Trophoblast cell (in vitro differentiated cells and primary cell): ENCODE measurements at regions not wholly inside any gene's neighbourhood (a gene's known extent, or its start where the extent isn't known, plus 50 kb on each side); places are given as distances from the start of the nearest gene placed in this dataset.
A peak's percentile ranks its signal among the peaks of the same experiment; 100 is the strongest.

Experiments used
- DNase-seq, 2 donors: peaks; one replicate each; pipeline ENCODE4 v3.0.0-alpha.2; 2016
- H2AFZ ChIP-seq: 2 replicates; pipeline ENCODE4 v1.6.1; 2013; ENCODE audit warnings: low read length, moderate library complexity, mild to moderate bottlenecking; ENCODE audit not compliant: insufficient read depth, poor library complexity
- H2AK5ac ChIP-seq: 2 replicates; pipeline ENCODE4 v1.6.1; 2013; ENCODE audit warnings: mild to moderate bottlenecking, low read length
- H2BK120ac ChIP-seq: 2 replicates; pipeline ENCODE4 v1.6.1; 2013; ENCODE audit warnings: low read length, mild to moderate bottlenecking, moderate library complexity; ENCODE audit not compliant: insufficient read depth, poor library complexity
- H2BK12ac ChIP-seq: 2 replicates; pipeline ENCODE4 v1.6.1; 2013; ENCODE audit warnings: mild to moderate bottlenecking, low read length, moderate library complexity
- H2BK5ac ChIP-seq: 2 replicates; pipeline ENCODE4 v1.6.1; 2013; ENCODE audit warnings: low read length, low read depth, moderate library complexity, mild to moderate bottlenecking; ENCODE audit not compliant: poor library complexity
- H3K14ac ChIP-seq: 2 replicates; pipeline ENCODE4 v1.6.1; 2013; ENCODE audit warnings: mild to moderate bottlenecking, low read length
- H3K18ac ChIP-seq: 2 replicates; pipeline ENCODE4 v1.6.1; 2013; ENCODE audit warnings: mild to moderate bottlenecking, low read length
- H3K23ac ChIP-seq: 2 replicates; pipeline ENCODE4 v1.6.1; 2013; ENCODE audit warnings: low read length
- H3K27ac ChIP-seq: 2 replicates; pipeline ENCODE4 v1.5.1; 2013; ENCODE audit warnings: low read depth, mild to moderate bottlenecking, inconsistent platforms, low read length, moderate library complexity
- H3K27me3 ChIP-seq: 2 replicates; pipeline ENCODE4 v1.6.1; 2013; ENCODE audit warnings: inconsistent platforms, mild to moderate bottlenecking, low read length, moderate library complexity; ENCODE audit not compliant: insufficient read depth
- H3K36me3 ChIP-seq, 2 experiments: 1 replicate in 1 of 2; 2 replicates in 1 of 2; pipeline ENCODE4 v1.6.1; 2013; ENCODE audit warnings: low read length in 2 of 2, mild to moderate bottlenecking in 2 of 2, moderate library complexity in 1 of 2; ENCODE audit not compliant: insufficient read depth in 2 of 2, control insufficient read depth in 1 of 2
- H3K4ac ChIP-seq: 2 replicates; pipeline ENCODE4 v1.6.1; 2013; ENCODE audit warnings: low read depth, mild to moderate bottlenecking, low read length, moderate library complexity
- H3K4me1 ChIP-seq, 2 experiments: 1 replicate in 1 of 2; 2 replicates in 1 of 2; pipeline ENCODE4 v1.6.1; 2013; ENCODE audit warnings: low read length in 2 of 2, mild to moderate bottlenecking in 2 of 2, moderate library complexity in 1 of 2; ENCODE audit not compliant: insufficient read depth in 2 of 2, control insufficient read depth in 1 of 2
- H3K4me2 ChIP-seq: 2 replicates; pipeline ENCODE4 v1.6.1; 2013; ENCODE audit warnings: inconsistent platforms, mild to moderate bottlenecking, low read length, moderate library complexity
- H3K4me3 ChIP-seq: 2 replicates; pipeline ENCODE4 v1.5.1; 2013; ENCODE audit warnings: mild to moderate bottlenecking, low read depth, low read length, inconsistent platforms
- H3K79me1 ChIP-seq: one replicate; pipeline ENCODE4 v1.6.1; 2013; ENCODE audit warnings: low read length
- H3K79me2 ChIP-seq: 2 replicates; pipeline ENCODE4 v1.6.1; 2013; ENCODE audit warnings: low read length, mild to moderate bottlenecking; ENCODE audit not compliant: control insufficient read depth, insufficient read depth, poor library complexity
- H3K9ac ChIP-seq: 2 replicates; pipeline ENCODE4 v1.6.1; 2013; ENCODE audit warnings: mild to moderate bottlenecking, low read length
- H3K9me3 ChIP-seq: 2 replicates; pipeline ENCODE4 v1.6.1; 2013; ENCODE audit warnings: low read depth, mild to moderate bottlenecking, control low read depth, inconsistent platforms, low read length; ENCODE audit not compliant: insufficient read depth
- H4K12ac ChIP-seq: 2 replicates; pipeline ENCODE4 v1.6.1; 2013; ENCODE audit warnings: low read depth, mild to moderate bottlenecking, low read length, moderate library complexity
- H4K8ac ChIP-seq: 2 replicates; pipeline ENCODE4 v1.6.1; 2013; ENCODE audit warnings: low read depth, mild to moderate bottlenecking, low read length, moderate library complexity
- H4K91ac ChIP-seq: one replicate; pipeline ENCODE4 v1.6.1; 2013; ENCODE audit warnings: low read depth, mild to moderate bottlenecking, low read length, moderate library complexity
- WGBS: extraction: QIAGEN DNeasy Blood & Tissue Kit; methylation state at CpG from one replicate; pipeline ENCODE4 v1.1.7; 2013; ENCODE audit warnings: missing lambda C conversion rate; ENCODE audit not compliant: insufficient read length, insufficient coverage; ENCODE audit errors: extremely low coverage; 5-methylcytosine and 5-hydroxymethylcytosine counted together

- H4K12ac ChIP-seq = no peak overlapping the region
- no CpG with 5 or more reads among the region's 5 CpGs for WGBS
- no peaks in the 10 kb centered on the region for H3K36me3 ChIP-seq
- H2BK5ac ChIP-seq = no peak overlapping the region
- H3K23ac ChIP-seq = no peak overlapping the region
- H3K79me2 ChIP-seq = no peaks in the 10 kb centered on the region
- no peaks in the 10 kb centered on the region for H3K9me3 ChIP-seq
- no peak overlapping the region for H3K9ac ChIP-seq
- no peak for DNase-seq
- no peak overlapping the region for H4K91ac ChIP-seq
- H3K27me3 ChIP-seq = no peaks in the 10 kb centered on the region
- no peak overlapping the region for H2AFZ ChIP-seq
- H3K18ac ChIP-seq = no peak overlapping the region
- H3K4ac ChIP-seq = no peak overlapping the region
- H3K4me3 ChIP-seq = no peak overlapping the region
- H2BK12ac ChIP-seq = no peak overlapping the region
- H4K8ac ChIP-seq = no peak overlapping the region
- no peak overlapping the region for H3K14ac ChIP-seq
- no peak overlapping the region for H2BK120ac ChIP-seq
- H3K27ac ChIP-seq = no peak overlapping the region
- no peak overlapping the region for H3K4me2 ChIP-seq
- no peaks in the 10 kb centered on the region for H3K79me1 ChIP-seq
- H3K4me1 ChIP-seq = no peaks in the 10 kb centered on the region
- H2AK5ac ChIP-seq = no peak overlapping the region
Observed at GRCh38 chr6:153804755-153805330, 234.2 kb upstream of the OPRM1 start.

GRCh38 chr6:153801917-153802316 is 237.1 kb upstream of the OPRM1 start:
- Histone ChIP-seq H3K27me3 (no peaks in the 10 kb centered on the region), H3K36me3 (no peaks in the 10 kb centered on the region), H2BK12ac (no peak overlapping the region), H3K9me3 (no peaks in the 10 kb centered on the region), H4K91ac (no peak overlapping the region), H3K4me2 (no peak overlapping the region), H2AFZ (no peak overlapping the region), H3K79me1 (no peaks in the 10 kb centered on the region), H3K23ac (no peak overlapping the region), H3K4me3 (no peak overlapping the region), H3K27ac (no peak overlapping the region), H3K79me2 (no peaks in the 10 kb centered on the region), H3K4me1 (no peaks in the 10 kb centered on the region), H4K12ac (no peak overlapping the region), H3K4ac (no peak overlapping the region), H3K9ac (no peak overlapping the region), H4K8ac (no peak overlapping the region), H3K14ac (no peak overlapping the region), H3K18ac (no peak overlapping the region), H2BK120ac (no peak overlapping the region), H2BK5ac (no peak overlapping the region), H2AK5ac (no peak overlapping the region)
- DNase-seq = no peak
- WGBS = no CpG with 5 or more reads among the region's 2 CpGs

GRCh38 chr6:153800580-153801188 is 238.4 kb upstream of the OPRM1 start:
- no peak overlapping the region for H2AFZ ChIP-seq
- no peaks in the 10 kb centered on the region for H3K79me2 ChIP-seq
- H2AK5ac ChIP-seq = no peak overlapping the region
- DNase-seq = no peak
- H3K9me3 ChIP-seq = no peaks in the 10 kb centered on the region
- no peak overlapping the region for H3K4ac ChIP-seq
- no peak overlapping the region for H3K9ac ChIP-seq
- no peak overlapping the region for H3K27ac ChIP-seq
- no peak overlapping the region for H3K18ac ChIP-seq
- no peak overlapping the region for H3K4me2 ChIP-seq
- H4K12ac ChIP-seq = no peak overlapping the region
- H3K14ac ChIP-seq = no peak overlapping the region
- no peak overlapping the region for H2BK12ac ChIP-seq
- H3K4me1 ChIP-seq = no peaks in the 10 kb centered on the region
- H4K91ac ChIP-seq = no peak overlapping the region
- no peak overlapping the region for H2BK5ac ChIP-seq
- no peak overlapping the region for H2BK120ac ChIP-seq
- H3K4me3 ChIP-seq = no peak overlapping the region
- no CpG with 5 or more reads among the region's 4 CpGs for WGBS
- no peak overlapping the region for H3K23ac ChIP-seq
- H3K36me3 ChIP-seq = no peaks in the 10 kb centered on the region
- H3K27me3 ChIP-seq = no peaks in the 10 kb centered on the region
- no peaks in the 10 kb centered on the region for H3K79me1 ChIP-seq
- H4K8ac ChIP-seq = no peak overlapping the region

- Histone ChIP-seq H3K4me2 (no peak overlapping the region), H3K4me3 (no peak overlapping the region), H4K8ac (no peak overlapping the region), H3K27ac (no peak overlapping the region), H3K79me1 (no peaks in the 10 kb centered on the region), H3K4me1 (no peaks in the 10 kb centered on the region), H3K36me3 (no peaks in the 10 kb centered on the region), H3K23ac (no peak overlapping the region), H2AK5ac (no peak overlapping the region), H2AFZ (no peak overlapping the region), H2BK120ac (no peak overlapping the region), H3K18ac (no peak overlapping the region), H3K9ac (no peak overlapping the region), H3K27me3 (no peaks in the 10 kb centered on the region), H2BK5ac (no peak overlapping the region), H4K91ac (no peak overlapping the region), H3K9me3 (peaks cover 2% of the 10 kb centered on the region), H3K14ac (no peak overlapping the region), H3K4ac (no peak overlapping the region), H2BK12ac (no peak overlapping the region), H3K79me2 (no peaks in the 10 kb centered on the region), H4K12ac (no peak overlapping the region)
- peak in 1 of 2 donors; percentile 36 for DNase-seq
- no CpG with 5 or more reads among the region's 1 CpG for WGBS
Observed at GRCh38 chr6:153790876-153791473, 248.1 kb upstream of the OPRM1 start.
